ENCODE measurements at regions not wholly inside any gene's neighbourhood (a gene's known extent, or its start where the extent isn't known, plus 50 kb on each side); places are given as distances from the start of the nearest gene placed in this dataset.

DNA sequence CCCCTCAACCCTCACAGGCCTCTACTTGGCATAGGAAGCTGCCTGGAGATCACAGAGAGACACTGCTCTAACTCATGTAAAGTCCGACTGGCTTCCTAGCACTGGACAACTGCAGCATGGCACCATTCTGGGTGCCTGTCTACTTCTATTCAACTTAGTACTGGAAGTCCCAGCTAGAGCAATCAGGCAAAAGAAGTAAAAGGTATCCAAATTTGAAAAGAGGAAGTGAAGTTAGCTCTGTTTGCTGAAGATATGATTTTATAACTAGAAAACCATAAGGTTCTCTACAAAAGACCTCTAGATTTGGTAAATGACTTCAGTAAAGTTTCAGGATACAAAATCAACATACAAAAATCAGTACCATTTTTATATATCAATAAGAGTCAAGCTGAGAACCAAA, 1017.6 kb downstream of the PCDH9 start:
- H3K27ac ChIP-seq = no peak overlapping the region
- no peak overlapping the region for H3K4me3 ChIP-seq
- H3K9me3 ChIP-seq = no peaks in the 10 kb centered on the region
- no peak for TF ChIP-seq POLR2A (IDR thresholded peaks at IDR 0.05)
- TF ChIP-seq, protein P1, sequence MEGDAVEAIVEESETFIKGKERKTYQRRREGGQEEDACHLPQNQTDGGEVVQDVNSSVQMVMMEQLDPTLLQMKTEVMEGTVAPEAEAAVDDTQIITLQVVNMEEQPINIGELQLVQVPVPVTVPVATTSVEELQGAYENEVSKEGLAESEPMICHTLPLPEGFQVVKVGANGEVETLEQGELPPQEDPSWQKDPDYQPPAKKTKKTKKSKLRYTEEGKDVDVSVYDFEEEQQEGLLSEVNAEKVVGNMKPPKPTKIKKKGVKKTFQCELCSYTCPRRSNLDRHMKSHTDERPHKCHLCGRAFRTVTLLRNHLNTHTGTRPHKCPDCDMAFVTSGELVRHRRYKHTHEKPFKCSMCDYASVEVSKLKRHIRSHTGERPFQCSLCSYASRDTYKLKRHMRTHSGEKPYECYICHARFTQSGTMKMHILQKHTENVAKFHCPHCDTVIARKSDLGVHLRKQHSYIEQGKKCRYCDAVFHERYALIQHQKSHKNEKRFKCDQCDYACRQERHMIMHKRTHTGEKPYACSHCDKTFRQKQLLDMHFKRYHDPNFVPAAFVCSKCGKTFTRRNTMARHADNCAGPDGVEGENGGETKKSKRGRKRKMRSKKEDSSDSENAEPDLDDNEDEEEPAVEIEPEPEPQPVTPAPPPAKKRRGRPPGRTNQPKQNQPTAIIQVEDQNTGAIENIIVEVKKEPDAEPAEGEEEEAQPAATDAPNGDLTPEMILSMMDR (IDR thresholded peaks at IDR 0.05) = no peak
- 86 to 100% methylated on average over 1 of the region's 1 CpG for WGBS, 2 donors
- H3K27me3 ChIP-seq = no peaks in the 10 kb centered on the region
- no peaks in the 10 kb centered on the region for H3K36me3 ChIP-seq
- intact Hi-C loops (cut with DNase I) = no loop called here
- DNase-seq = no peak
- H3K4me1 ChIP-seq = no peaks in the 10 kb centered on the region

DNA sequence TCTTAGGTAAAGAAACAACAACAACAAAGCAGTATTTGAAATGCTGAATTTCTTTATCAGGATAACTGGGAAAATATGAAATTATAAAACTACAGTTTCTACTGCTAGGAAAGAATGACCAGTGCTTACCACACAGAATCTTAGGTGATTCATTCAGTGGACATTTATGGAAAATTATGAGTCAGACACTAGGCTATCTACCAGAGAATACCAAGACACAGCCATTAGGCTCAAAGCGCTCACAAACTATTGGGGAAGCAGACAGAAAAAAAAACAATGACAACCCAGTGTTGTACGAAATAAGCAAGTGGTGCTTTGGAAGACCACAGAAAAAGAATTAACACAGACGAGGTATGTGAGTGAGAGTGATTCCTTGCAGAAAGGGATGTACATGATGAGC, 1019.5 kb downstream of the PCDH9 start:
- no peaks in the 10 kb centered on the region for H3K36me3 ChIP-seq
- intact Hi-C loops (cut with DNase I) = no loop called here
- H3K4me1 ChIP-seq = no peaks in the 10 kb centered on the region
- TF ChIP-seq, protein P1 (IDR thresholded peaks at IDR 0.05) = no peak
- no peak for TF ChIP-seq POLR2A (IDR thresholded peaks at IDR 0.05)
- no peak for DNase-seq
- H3K9me3 ChIP-seq = no peaks in the 10 kb centered on the region
- 56 to 80% methylated on average over 3 of the region's 3 CpGs for WGBS, 2 donors
- no peaks in the 10 kb centered on the region for H3K27me3 ChIP-seq
- H3K4me3 ChIP-seq = no peak overlapping the region
- H3K27ac ChIP-seq = no peak overlapping the region

DNA sequence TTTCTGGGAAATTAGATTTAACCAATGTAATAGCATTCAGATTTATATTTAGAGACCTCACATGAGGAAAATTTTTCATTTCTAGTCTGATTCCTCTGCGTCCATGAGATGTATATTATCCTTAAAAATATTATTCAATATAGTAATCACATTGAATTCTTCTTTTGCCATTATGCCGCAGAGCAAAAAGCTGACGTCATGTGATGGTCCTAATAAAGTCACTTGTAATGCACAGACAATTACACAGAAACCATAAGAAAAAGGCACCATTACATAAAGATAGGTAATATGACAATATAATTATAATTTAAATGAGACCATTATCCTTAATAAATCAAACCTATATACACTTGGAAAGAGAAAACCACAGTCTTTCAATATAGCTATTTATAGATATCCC, 1021.5 kb downstream of the PCDH9 start:
- Histone ChIP-seq H3K27ac (no peak overlapping the region), H3K36me3 (no peaks in the 10 kb centered on the region), H3K4me1 (no peaks in the 10 kb centered on the region), H3K4me3 (no peak overlapping the region), H3K27me3 (no peaks in the 10 kb centered on the region), H3K9me3 (no peaks in the 10 kb centered on the region)
- TF ChIP-seq POLR2A (IDR thresholded peaks at IDR 0.05) = no peak
- TF ChIP-seq, protein P1 (IDR thresholded peaks at IDR 0.05) = no peak
- intact Hi-C loops (cut with DNase I) = no loop called here
- DNase-seq = no peak
- 61 to 63% methylated on average over 3 of the region's 3 CpGs for WGBS, 2 donors

DNA sequence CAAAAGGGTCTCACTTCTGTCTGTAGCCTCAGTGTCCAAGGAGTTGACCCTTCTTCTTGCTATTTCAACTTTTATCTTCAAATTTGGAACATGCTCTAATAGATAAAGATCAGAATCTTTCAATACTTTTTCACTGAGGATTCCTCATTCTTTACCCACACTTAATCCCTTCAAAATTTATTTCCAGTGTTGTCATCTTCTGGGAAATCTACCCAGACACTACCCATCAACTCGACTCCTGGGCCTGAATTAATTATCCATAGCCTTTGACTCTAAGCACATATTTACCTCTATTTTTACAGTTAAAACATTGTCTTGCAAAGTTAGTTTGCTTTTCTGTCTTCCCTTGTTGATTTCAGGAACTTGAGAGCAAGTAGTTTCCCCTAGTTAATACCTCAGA, 1022.5 kb downstream of the PCDH9 start:
- WGBS, 2 donors = 32 to 39% methylated on average over 1 of the region's 1 CpG
- intact Hi-C loops (cut with DNase I) = no loop called here
- no peak overlapping the region for H3K4me3 ChIP-seq

DNA sequence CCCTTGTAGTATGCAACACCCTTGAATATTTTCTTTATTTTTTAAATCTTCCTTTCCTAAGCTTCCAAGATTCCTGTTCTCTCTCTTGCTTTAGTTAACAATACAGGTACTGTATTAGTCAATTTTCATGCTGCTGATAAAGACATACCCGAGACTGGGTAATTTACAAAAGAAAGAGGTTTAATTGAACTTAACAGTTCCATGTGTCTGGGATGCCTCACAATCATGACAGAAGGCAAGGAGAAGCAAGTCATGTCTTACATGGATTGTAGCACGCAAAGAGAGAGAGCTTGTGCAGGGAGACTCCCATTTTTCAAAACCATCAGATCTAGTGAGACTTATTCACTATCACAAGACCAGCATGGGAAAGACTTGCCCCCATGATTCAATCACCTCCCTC, 1024.3 kb downstream of the PCDH9 start:
- WGBS, 2 donors = 30 to 38% methylated on average over 2 of the region's 2 CpGs
- no peaks in the 10 kb centered on the region for H3K27me3 ChIP-seq
- H3K9me3 ChIP-seq = no peaks in the 10 kb centered on the region
- H3K4me3 ChIP-seq = no peak overlapping the region
- no peaks in the 10 kb centered on the region for H3K4me1 ChIP-seq
- H3K27ac ChIP-seq = no peak overlapping the region
- no peak for DNase-seq
- TF ChIP-seq POLR2A (IDR thresholded peaks at IDR 0.05) = no peak
- TF ChIP-seq, protein P1 (IDR thresholded peaks at IDR 0.05) = no peak
- H3K36me3 ChIP-seq = no peaks in the 10 kb centered on the region
- intact Hi-C loops (cut with DNase I) = no loop called here

More for the DNA sequence above, 1022.5 kb downstream of the PCDH9 start:
- Histone ChIP-seq H3K27ac (no peak overlapping the region), H3K4me1 (no peaks in the 10 kb centered on the region), H3K9me3 (no peaks in the 10 kb centered on the region), H3K27me3 (no peaks in the 10 kb centered on the region), H3K36me3 (no peaks in the 10 kb centered on the region)
- no peak for TF ChIP-seq POLR2A (IDR thresholded peaks at IDR 0.05)
- TF ChIP-seq, protein P1 (IDR thresholded peaks at IDR 0.05) = no peak
- DNase-seq = no peak
